ENCODE measurements at regions not wholly inside any gene's neighbourhood (a gene's known extent, or its start where the extent isn't known, plus 50 kb on each side); places are given as distances from the start of the nearest gene placed in this dataset.

DNA sequence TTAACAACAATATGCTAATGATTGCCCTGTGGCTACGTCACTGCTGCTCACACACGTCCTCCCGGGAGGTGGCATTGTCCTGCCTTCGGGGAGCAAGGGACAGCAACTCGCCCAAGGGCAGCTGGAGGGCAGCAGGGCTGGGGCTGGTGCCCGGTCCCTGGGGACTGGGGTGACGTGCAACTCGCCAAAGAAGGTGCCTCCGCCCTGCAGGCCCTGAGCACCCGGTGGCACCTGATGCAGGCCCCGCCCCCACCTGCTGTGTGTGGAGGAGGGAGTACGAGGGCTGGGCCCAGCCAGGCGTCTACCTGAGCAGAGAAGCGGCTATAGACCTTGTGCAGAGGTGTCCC, 64.8 kb upstream of the SLCO4A1 start:
- TF ChIP-seq, protein P1, sequence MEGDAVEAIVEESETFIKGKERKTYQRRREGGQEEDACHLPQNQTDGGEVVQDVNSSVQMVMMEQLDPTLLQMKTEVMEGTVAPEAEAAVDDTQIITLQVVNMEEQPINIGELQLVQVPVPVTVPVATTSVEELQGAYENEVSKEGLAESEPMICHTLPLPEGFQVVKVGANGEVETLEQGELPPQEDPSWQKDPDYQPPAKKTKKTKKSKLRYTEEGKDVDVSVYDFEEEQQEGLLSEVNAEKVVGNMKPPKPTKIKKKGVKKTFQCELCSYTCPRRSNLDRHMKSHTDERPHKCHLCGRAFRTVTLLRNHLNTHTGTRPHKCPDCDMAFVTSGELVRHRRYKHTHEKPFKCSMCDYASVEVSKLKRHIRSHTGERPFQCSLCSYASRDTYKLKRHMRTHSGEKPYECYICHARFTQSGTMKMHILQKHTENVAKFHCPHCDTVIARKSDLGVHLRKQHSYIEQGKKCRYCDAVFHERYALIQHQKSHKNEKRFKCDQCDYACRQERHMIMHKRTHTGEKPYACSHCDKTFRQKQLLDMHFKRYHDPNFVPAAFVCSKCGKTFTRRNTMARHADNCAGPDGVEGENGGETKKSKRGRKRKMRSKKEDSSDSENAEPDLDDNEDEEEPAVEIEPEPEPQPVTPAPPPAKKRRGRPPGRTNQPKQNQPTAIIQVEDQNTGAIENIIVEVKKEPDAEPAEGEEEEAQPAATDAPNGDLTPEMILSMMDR (IDR thresholded peaks at IDR 0.05 in 8 of 11, conservative IDR thresholded peaks at IDR 0.05 in 3 of 11), result no peak
- TF ChIP-seq POLR2A (IDR thresholded peaks at IDR 0.05), result no peak
- TF ChIP-seq POLR2AphosphoS5 (IDR thresholded peaks at IDR 0.05), result no peak

Data from spleen (tissue), 7 donors.